ENCODE measurements at regions not wholly inside any gene's neighbourhood (a gene's known extent, or its start where the extent isn't known, plus 50 kb on each side); places are given as distances from the start of the nearest gene placed in this dataset.

GRCh38 chr15:45829336-45830153 lies 194.7 kb downstream of the SQOR start:
- Histone ChIP-seq H3K79me2 (ENCODE audit: low read length) (no peaks in the 10 kb centered on the region), H3K27ac (ENCODE audit: low read length) (no peak overlapping the region), H3K4me2 (ENCODE audit: low read depth, low read length) (no peak overlapping the region), H2AFZ (ENCODE audit: low read length) (no peak overlapping the region), H3F3A (ENCODE audit: insufficient read depth, low read length) (no peaks in the 10 kb centered on the region), H3K9me3 (replicated peaks; ENCODE audit: insufficient read depth, low read length) (no peaks in the 10 kb centered on the region), H4K20me1 (ENCODE audit: insufficient read depth, low read length) (no peaks in the 10 kb centered on the region), H3K4me3 (ENCODE audit: low read length) (no peak overlapping the region), H3K36me3 (replicated peaks; ENCODE audit: insufficient read depth, low read length) (no peaks in the 10 kb centered on the region), H3K4me1 (ENCODE audit: low read length) (no peaks in the 10 kb centered on the region), H3K27me3 (replicated peaks; ENCODE audit: insufficient read depth, low read length) (no peaks in the 10 kb centered on the region), H3K9ac (ENCODE audit: low read length) (no peak overlapping the region), H3K9me2 (replicated peaks; ENCODE audit: insufficient read depth, low read length) (no peaks in the 10 kb centered on the region)
- no peak for TF ChIP-seq EZH2 (optimal IDR thresholded peaks at IDR 0.05; ENCODE audit: low read depth, low read length)
- TF ChIP-seq, protein P1, sequence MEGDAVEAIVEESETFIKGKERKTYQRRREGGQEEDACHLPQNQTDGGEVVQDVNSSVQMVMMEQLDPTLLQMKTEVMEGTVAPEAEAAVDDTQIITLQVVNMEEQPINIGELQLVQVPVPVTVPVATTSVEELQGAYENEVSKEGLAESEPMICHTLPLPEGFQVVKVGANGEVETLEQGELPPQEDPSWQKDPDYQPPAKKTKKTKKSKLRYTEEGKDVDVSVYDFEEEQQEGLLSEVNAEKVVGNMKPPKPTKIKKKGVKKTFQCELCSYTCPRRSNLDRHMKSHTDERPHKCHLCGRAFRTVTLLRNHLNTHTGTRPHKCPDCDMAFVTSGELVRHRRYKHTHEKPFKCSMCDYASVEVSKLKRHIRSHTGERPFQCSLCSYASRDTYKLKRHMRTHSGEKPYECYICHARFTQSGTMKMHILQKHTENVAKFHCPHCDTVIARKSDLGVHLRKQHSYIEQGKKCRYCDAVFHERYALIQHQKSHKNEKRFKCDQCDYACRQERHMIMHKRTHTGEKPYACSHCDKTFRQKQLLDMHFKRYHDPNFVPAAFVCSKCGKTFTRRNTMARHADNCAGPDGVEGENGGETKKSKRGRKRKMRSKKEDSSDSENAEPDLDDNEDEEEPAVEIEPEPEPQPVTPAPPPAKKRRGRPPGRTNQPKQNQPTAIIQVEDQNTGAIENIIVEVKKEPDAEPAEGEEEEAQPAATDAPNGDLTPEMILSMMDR (IDR thresholded peaks at IDR 0.05; ENCODE audit: low read length): no peak
- TF ChIP-seq EZH2phosphoT487 (IDR thresholded peaks at IDR 0.05; ENCODE audit: low read length): no peak
- DNase-seq: no peak

DNA sequence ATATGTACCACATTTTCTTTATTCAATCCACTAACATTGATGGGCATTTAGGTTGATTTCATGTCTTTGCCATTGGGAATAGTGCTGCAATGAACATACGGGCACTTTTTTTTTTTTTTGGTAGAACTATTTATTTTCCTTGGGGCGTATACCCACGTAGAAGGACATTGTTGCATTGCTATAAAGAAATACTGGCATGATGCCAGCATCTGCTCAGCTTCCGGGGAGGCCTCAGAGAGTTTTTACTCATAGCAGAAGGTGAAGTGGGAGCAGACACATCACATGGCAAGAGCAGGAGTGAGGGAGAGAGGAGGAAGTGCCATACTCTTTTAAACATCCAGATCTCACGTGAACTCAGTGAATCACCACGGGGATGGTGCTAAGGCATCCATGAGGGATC lies 197.0 kb downstream of the SQOR start:
- DNase-seq: no peak
- no peaks in the 10 kb centered on the region for H3F3A ChIP-seq (ENCODE audit: insufficient read depth, low read length)
- no peaks in the 10 kb centered on the region for H3K27me3 ChIP-seq (replicated peaks; ENCODE audit: insufficient read depth, low read length)
- H2AFZ ChIP-seq (ENCODE audit: low read length): no peak overlapping the region
- no peak overlapping the region for H3K9ac ChIP-seq (ENCODE audit: low read length)
- no peaks in the 10 kb centered on the region for H3K79me2 ChIP-seq (ENCODE audit: low read length)
- H3K4me1 ChIP-seq (ENCODE audit: low read length): no peaks in the 10 kb centered on the region
- no peaks in the 10 kb centered on the region for H3K9me3 ChIP-seq (replicated peaks; ENCODE audit: insufficient read depth, low read length)
- H4K20me1 ChIP-seq (ENCODE audit: insufficient read depth, low read length): no peaks in the 10 kb centered on the region
- no peak overlapping the region for H3K27ac ChIP-seq (ENCODE audit: low read length)
- H3K4me2 ChIP-seq (ENCODE audit: low read depth, low read length): no peak overlapping the region
- no peaks in the 10 kb centered on the region for H3K9me2 ChIP-seq (replicated peaks; ENCODE audit: insufficient read depth, low read length)
- H3K4me3 ChIP-seq (ENCODE audit: low read length): no peak overlapping the region
- H3K36me3 ChIP-seq (replicated peaks; ENCODE audit: insufficient read depth, low read length): no peaks in the 10 kb centered on the region
- TF ChIP-seq EZH2phosphoT487 (IDR thresholded peaks at IDR 0.05; ENCODE audit: low read length): no peak
- TF ChIP-seq EZH2 (optimal IDR thresholded peaks at IDR 0.05; ENCODE audit: low read depth, low read length): no peak
- TF ChIP-seq, protein P1 (IDR thresholded peaks at IDR 0.05; ENCODE audit: low read length): no peak

DNA sequence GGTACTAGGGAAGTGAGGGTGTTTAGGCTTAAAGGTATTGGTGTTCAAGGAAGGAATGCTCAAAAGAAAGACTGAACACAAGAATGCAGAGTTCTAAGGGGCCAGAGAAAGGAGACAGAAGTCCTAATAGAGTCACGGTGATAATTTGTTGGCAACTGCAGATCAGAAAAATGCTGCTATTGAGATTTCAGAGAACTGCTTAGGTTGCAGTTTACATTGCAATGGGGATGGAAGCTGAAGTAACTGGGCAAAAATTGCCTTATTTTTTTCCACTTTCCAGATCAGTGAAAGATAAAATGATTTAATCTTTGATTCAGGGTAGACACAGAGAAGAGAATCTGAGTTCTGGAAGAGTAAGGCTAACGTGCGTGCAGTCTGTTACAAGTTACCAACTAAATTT lies 199.8 kb downstream of the SQOR start:
- H3K79me2 ChIP-seq (ENCODE audit: low read length): no peaks in the 10 kb centered on the region
- H4K20me1 ChIP-seq (ENCODE audit: insufficient read depth, low read length): no peaks in the 10 kb centered on the region
- no peak overlapping the region for H3K4me3 ChIP-seq (ENCODE audit: low read length)
- H3K27me3 ChIP-seq (replicated peaks; ENCODE audit: insufficient read depth, low read length): no peaks in the 10 kb centered on the region
- H3K36me3 ChIP-seq (replicated peaks; ENCODE audit: insufficient read depth, low read length): no peaks in the 10 kb centered on the region
- no peaks in the 10 kb centered on the region for H3K9me3 ChIP-seq (replicated peaks; ENCODE audit: insufficient read depth, low read length)
- H3K27ac ChIP-seq (ENCODE audit: low read length): no peak overlapping the region
- no peaks in the 10 kb centered on the region for H3F3A ChIP-seq (ENCODE audit: insufficient read depth, low read length)
- H2AFZ ChIP-seq (ENCODE audit: low read length): no peak overlapping the region
- no peaks in the 10 kb centered on the region for H3K4me1 ChIP-seq (ENCODE audit: low read length)
- no peak overlapping the region for H3K4me2 ChIP-seq (ENCODE audit: low read depth, low read length)
- no peak for DNase-seq
- no peak for TF ChIP-seq EZH2phosphoT487 (IDR thresholded peaks at IDR 0.05; ENCODE audit: low read length)
- TF ChIP-seq EZH2 (optimal IDR thresholded peaks at IDR 0.05; ENCODE audit: low read depth, low read length): no peak
- TF ChIP-seq, protein P1 (IDR thresholded peaks at IDR 0.05; ENCODE audit: low read length): no peak
- H3K9ac ChIP-seq (ENCODE audit: low read length): no peak overlapping the region
- H3K9me2 ChIP-seq (replicated peaks; ENCODE audit: insufficient read depth, low read length): no peaks in the 10 kb centered on the region

Measured in MM.1S (cell line).